ENCODE measurements at regions not wholly inside any gene's neighbourhood (a gene's known extent, or its start where the extent isn't known, plus 50 kb on each side); places are given as distances from the start of the nearest gene placed in this dataset.

GRCh38 chr22:27393371-27393770 is 408.2 kb downstream of the MN1 start:
- no peak for DNase-seq (ENCODE audit: low read depth)

DNA sequence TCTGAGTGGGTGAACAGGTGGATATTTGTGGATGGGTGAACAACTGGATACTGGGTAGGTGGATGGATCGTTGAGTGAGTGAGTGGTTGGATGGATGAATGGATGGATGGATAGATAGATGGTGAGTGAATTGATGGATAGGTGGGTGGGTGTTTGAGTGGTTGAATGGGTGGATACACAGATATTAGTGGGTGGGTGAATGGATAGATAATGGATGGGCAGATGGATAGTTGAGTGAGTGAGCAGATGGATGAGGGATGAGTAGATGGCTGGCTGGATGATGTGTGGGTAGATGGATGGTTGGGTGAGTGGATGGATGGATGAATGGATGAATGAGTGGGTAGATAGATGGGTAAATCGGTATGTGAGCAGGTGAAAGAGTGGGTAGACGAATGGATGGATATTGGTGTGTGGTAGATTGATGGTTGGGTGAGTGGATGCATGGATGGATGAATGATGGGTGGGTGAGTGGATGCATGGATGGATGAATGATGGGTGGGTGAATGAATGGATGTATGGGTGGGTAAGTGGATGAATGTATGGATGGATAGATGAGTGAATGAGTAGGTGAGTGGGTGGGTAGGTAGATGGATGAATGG is 406.7 kb downstream of the MN1 start:
- no peak for DNase-seq (ENCODE audit: low read depth)

DNA sequence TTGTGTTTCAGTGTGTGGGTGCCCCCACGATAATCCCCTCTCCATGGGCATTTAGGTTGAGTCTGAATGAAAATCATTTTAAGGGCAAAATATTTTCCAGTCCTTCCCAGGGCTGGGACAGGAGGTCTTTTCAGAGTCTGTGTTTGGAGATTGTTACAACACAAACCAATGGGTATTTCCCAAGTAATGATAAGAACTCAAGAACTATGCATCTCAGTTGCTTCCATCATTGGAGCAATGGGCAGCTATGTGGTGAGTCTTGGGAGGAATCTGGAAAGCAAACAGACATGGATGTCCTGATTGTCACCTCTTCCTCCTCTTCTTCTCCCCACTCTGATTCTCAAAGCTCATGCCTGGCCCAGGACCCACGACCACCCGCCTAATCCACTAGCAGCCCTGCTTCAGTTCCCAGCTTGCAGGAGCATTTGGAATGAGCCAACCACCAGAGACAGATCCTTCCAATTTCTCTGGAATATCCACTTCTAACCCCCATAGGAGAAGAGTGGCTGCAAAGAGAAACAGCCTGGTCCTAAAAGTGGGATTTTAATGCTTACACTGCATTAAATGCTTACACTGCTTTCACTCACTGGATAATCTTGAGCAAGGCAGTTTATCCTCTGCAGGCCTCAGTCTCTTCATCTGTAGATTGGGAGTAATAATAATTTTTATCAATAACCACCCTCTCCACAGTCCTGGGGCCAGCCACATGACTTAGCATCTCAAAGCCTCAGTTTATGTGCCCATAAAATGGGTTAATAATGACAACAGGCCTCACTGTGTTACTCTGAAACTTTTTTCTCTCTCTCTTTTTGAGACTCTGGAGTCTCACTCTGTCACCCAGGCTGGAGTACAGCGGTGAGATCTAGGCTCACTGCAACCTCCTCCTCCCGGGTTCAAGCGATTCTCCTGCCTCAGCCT is 404.3 kb downstream of the MN1 start:
- no peak for DNase-seq (ENCODE audit: low read depth)

GRCh38 chr22:27397954-27398342 is 403.6 kb downstream of the MN1 start:
- no peak for DNase-seq (ENCODE audit: low read depth)

DNA sequence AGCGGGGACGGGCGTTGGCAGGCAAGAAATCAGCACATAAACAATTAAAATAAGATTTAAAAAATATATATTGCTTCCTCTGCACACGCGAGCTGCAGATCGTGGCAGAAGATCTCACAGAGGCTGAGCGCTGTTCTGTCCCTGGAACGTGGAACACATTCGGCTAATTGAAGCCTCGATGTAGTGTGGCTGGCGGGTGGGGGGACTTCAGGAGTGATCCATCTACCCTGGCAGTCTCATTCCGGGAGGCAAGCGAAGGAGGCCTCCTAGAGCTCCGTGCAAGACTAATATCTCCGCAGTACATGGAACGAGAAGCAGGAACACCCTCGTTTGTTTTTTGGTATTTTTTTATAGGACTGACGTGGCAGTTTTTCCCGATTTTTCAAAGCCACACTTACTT is 402.4 kb downstream of the MN1 start:
- DNase-seq (ENCODE audit: low read depth): no peak

DNA sequence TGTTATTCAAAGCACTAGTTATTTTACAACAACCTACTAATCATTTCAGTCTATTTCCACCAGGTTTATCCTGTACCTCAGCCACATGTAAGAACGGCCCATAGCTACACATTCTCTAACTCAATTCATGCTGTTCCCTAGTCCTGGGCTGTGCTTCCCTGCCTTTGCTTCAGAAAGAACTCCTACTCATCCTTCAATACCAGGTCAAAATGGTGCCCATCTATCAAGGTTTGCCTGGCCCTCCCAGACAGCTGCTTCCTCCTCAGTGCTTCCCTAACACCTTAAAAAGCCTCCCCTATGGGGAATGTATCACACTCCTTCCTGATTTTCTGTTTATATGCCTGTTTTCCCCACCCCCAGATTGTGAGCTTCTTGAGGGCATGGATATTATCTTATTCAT is 400.7 kb downstream of the MN1 start:
- DNase-seq (ENCODE audit: low read depth): no peak

GRCh38 chr22:27401321-27401720 is 400.2 kb downstream of the MN1 start:
- DNase-seq (ENCODE audit: low read depth): no peak

- DNase-seq (ENCODE audit: low read depth): no peak
These were observed 397.1 kb downstream of the MN1 start for GRCh38 chr22:27404441-27404840.

GRCh38 chr22:27405672-27406388 is 395.7 kb downstream of the MN1 start:
- peak; percentile 2 for DNase-seq (ENCODE audit: low read depth)

DNA sequence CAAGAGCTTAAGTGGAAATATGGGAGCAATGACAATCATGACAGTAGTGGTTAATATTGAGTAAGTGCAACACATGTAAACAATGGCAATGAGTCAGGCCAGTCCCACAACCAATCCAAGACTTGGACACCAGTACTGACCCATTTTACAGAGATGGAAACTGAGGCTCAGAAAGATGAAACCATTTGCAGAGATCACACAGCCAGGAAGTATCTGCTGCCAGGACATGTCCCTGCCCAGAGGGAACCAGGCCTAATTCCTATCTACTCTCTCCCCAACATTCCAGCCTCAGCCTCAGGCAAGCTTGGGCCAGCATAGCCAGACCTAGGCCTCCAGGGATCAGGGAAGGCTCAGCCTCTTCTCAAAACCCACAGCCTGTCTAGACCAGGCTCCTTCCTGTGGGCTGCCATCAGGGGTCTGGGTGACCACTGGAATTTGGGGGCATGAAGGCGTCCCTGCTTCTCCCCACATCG is 395.1 kb downstream of the MN1 start:
- DNase-seq (ENCODE audit: low read depth): no peak

- no peak for DNase-seq (ENCODE audit: low read depth)
These were observed 394.1 kb downstream of the MN1 start for GRCh38 chr22:27407369-27407985.

- no peak for DNase-seq (ENCODE audit: low read depth)
These were observed 393.5 kb downstream of the MN1 start for GRCh38 chr22:27408068-27408467.

DNA sequence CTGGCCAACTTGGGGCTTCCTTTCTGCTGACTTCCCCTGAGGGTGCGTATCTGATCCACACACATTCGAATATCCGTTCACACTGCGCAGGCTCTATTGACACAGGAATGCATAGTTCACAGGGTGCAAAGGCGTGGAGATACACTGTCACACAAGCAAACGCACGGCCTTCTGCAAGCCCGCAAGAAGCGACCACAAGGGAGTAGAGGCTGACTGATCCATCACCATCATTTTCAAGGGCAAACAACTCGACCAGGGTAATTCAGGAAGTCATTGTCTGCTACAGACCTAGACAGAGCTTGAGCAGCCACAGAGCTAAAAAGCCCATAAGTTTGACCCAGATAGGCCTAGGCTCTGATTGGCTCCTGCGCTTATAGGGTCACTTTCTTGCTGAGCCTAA is 392.3 kb downstream of the MN1 start:
- no peak for DNase-seq (ENCODE audit: low read depth)

GRCh38 chr22:27412866-27413445 is 388.6 kb downstream of the MN1 start:
- no peak for DNase-seq (ENCODE audit: low read depth)

GRCh38 chr22:27413702-27414101 is 387.9 kb downstream of the MN1 start:
- DNase-seq (ENCODE audit: low read depth): no peak

DNA sequence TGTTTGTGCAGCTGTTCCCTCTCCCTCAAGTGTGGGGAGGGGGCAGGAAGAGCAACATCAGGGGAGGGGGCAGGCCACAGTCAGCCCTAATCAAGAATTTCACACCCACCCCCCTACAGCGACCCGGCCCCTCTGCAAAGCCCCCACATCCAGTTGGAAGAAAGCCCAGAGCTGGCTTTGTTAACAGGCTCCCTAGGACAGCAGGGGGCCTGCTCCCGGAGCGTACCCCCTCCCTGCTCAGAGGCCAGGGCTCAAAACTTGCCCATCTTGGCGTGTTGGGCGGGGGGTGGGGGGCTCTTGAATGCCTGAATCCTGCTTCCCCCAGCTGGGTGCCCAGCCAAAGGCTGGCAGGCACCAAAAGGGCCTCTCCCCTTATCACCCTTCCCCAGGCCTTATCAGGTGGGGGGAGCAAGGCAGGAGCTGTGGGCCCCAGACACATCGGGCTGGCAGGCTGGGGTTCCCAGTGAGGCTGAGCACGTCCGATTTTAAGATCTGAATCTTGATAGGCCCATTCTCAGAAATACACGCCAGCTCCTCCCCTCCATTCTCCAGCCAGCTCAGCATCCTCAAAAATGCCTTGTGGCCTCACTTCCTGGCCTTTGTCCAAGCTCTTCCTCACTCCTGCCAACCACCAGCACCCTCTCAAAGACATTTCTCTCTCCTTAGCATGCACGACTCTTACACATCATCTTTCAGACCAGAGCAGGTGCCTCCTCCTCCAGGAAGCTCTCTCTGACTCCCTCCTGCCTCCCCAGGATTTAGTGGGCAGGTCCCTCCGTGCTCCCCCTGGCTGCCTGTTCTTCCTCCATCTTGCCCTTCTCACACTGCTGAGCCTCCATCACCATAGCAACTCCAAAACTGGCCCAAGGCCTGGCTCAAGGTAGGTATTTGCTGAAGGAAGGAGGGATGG is 384.8 kb downstream of the MN1 start:
- no peak for DNase-seq (ENCODE audit: low read depth)

GRCh38 chr22:27417421-27417814 is 384.1 kb downstream of the MN1 start:
- DNase-seq (ENCODE audit: low read depth): no peak

- no peak for DNase-seq (ENCODE audit: low read depth)
These were observed 383.3 kb downstream of the MN1 start for GRCh38 chr22:27418261-27418660.

GRCh38 chr22:27419473-27419872 is 382.1 kb downstream of the MN1 start:
- DNase-seq (ENCODE audit: low read depth): no peak

DNA sequence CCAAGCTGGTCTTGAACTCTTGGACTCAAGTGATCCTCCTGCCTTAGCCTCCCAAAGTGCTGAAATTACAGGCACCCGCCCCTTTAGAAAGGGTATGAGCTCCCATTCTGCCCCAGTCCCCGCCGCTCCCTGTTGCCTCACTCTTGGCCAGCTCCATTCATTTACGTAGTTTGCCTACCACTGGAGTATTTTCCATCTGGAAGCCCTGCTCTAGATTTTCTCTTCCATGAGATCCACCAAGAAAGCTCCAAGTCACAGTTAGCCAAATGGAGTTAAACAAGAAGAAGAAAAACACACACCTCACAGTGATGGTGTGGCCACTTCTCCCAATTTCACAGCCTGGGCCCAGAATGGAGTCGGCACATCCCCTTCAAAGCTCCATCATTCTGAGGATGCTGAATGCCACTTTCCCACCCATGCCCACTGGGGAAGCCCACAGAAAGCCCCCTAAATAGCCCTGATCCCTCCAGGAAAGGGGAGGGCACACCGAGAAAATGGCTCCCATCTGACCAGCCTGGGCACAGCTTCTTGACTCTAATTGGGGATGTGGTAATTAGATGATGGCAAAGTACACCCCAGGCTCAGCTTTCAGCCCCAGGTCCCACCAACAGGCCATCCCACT is 381.2 kb downstream of the MN1 start:
- DNase-seq (ENCODE audit: low read depth): no peak

All from stimulated activated CD8-positive, alpha-beta memory T cell treated with anti-CD3 and anti-CD28 coated beads, Interleukin-7, amount 100 ng/mL, for 24 hours (primary cell).